ENCODE measurements at regions not wholly inside any gene's neighbourhood (a gene's known extent, or its start where the extent isn't known, plus 50 kb on each side); places are given as distances from the start of the nearest gene placed in this dataset.

- TF ChIP-seq CTCF (conservative IDR thresholded peaks at IDR 0.05; ENCODE audit: low read length) (no peak), EZH2phosphoT487 (IDR thresholded peaks at IDR 0.05; ENCODE audit: borderline replicate concordance, low read depth, low read length) (no peak)
Measured at GRCh38 chr3:135871311-135871710, 94.2 kb upstream of the PPP2R3A start.

Measured in OCI-LY7 (cell line).